ENCODE measurements at regions not wholly inside any gene's neighbourhood (a gene's known extent, or its start where the extent isn't known, plus 50 kb on each side); places are given as distances from the start of the nearest gene placed in this dataset.
"Not testable (repeated sequence)": the region's sequence is repeated elsewhere in the genome, so short reads cannot be mapped to it uniquely, and the experiment has no call there.

DNA sequence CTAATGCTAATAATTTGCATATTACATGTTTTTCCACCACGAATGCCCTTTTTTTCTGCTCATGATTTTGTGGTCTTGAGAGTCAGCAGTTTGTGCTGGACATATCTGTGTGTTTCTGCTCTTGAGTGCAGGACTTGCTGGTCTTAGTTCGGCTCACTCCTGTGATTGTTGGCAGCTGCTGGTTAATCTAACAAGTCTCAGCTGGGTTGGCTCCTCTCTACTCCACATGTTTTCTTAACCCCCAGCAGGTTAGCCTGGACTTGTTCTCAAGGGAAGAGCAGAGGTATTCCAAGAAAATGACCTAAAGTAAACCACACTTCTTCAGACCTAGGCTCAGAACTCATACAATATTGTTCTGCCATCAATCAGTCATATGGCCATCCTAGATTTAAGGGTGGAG is 1238.9 kb downstream of the XPNPEP1 start:
- no peak for DNase-seq (ENCODE audit: low read depth)

DNA sequence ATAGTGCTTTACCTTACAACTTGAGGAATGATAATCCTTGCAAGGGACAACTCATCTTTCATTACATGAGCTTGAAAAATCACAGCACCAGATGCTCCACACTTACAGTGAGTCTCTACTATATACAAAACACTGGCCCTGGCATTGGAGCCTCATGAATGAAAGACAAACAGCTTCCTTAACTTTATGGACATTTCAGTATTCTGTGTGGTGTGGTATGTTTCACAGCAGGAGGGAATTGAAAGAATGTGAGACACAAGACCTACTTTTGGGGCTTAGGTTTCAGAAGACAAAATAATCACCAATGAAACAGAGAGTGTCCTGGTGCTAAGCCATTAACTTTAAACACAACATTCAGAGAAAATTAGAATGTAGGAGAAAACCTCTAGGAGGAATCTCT is 1249.6 kb downstream of the XPNPEP1 start:
- no peak for DNase-seq (ENCODE audit: low read depth)

DNA sequence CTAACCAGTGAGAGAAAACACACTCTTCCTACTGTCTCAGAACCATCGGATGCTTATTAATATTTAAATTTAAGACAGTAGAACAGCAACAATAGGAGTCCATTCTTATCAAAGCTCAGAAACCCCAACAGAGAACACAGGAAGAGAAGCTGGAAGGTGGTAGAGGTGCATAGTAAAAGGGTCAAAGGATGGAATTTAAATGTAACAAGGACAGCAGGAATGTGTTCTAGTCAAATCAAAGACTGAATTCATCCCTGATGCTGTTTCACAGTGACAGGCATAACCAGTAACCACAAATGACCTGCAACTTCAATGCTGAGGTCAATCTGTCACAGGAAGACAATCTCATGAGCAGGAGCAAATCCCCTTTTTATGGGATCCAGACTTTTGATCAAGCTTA is 1259.7 kb downstream of the XPNPEP1 start:
- no peak for DNase-seq (ENCODE audit: low read depth)

DNA sequence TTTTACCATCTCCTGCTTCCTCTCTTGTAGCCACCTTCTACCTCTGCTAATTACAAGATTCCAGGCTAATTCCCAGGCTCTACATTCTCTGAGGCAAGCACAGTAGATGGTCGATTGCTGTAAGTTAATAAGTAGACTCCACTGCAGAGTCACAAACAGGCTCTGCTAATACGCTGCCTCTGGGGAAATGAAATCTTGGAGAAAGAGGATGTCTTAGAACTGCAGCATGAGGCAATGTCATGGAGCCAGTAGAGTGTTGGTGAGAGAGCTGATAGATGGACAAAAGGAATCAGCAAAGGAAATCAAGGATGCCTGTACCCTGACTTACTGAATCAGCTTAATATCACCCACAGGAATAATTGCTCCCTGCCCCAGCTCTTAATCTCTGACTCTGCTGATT is 1260.3 kb downstream of the XPNPEP1 start:
- no peak for DNase-seq (ENCODE audit: low read depth)

DNA sequence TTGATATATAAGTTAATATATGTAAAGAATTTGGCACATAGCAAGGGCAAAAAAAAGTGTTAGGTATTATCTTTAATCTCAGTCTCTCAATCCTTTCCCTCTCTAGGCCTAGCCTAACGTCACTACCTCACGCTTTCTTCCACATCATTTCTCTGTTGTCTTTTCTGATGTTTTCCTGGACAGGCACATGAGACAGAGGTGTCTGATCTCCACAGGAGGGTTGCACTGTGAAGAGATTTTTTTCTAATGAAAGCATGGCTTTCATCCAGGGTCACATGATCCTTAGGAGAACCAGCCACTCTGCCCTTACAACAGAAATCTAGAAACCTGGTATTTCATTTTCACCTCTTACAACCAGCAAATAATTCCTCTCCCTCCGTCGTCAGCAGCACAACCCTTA is 1268.3 kb downstream of the XPNPEP1 start:
- no peak for DNase-seq (ENCODE audit: low read depth)

DNA sequence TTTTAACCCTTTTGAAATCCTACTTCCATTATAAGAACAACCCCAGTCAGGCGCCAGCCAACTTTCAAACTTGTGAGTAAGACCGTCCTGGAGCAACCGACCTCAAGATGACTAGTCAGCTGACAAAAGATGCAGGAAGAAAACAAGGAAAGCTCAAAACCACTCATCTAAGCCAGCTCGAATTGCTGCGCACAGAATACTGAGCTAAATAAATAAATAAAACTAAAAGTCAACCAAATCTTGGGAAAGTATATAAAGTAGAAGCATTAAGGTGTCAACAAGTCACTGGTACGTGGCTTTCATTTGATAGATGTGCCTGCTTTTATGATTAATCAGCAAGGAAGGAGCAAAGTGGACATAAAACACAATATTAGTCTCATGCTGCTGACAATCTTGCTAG is 1269.8 kb downstream of the XPNPEP1 start:
- no peak for DNase-seq (ENCODE audit: low read depth)

DNA sequence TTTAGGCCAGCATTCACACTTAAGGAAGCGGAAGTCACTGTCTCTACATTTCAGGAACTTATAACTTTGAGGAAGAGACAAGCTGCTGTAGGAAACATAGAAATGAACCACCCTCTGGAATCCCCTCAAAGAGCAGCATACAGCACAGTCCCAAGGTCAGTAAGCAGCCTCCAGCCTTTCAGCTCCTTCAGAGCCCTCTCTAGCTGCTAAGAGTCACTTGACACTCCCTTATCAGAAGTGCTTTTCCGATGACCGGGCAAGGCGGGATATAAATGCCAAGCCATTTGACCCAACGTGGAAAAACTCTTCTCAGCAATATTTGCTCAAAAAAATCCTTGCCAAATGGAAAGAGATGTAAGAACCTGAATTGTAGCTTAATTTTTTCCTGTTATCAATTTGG is 1284.3 kb downstream of the XPNPEP1 start:
- DNase-seq (ENCODE audit: low read depth): no peak

DNA sequence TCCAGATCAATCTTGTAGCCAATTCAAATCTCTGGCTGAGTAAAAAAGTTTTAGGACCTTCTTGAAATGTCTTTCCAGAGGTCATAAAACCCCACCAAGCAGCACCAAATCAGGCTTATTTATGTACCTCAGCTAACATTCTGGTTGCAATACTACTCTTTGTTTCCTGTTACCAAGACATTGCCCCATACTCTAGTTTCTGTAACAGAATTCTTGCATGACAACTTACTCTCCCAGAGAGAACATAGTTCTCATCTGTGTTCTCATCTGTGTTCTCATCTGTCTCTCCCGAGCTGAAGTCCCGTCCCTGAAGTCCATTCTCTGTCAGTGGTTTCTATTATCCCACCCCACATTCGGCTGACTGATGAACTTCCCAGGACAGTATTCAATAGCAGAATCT is 1285.1 kb downstream of the XPNPEP1 start:
- no peak for DNase-seq (ENCODE audit: low read depth)

DNA sequence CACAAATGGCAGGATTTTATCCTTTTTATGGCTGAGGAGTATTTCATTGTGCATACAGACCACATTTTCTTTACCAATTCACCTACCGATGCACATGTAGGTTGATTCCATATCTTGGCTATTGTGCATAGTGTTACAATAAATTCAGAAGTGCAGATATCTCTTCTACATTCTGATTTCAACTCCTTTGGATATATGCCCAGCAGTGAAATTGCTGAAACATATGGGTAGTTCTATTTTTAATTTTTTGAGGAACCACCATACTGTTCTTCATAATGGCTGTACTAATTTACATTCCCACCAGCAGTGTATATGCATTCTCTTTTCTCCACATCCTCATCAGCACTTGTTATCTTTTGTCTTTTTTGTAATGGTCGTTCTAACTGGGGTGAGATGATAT is 1290.3 kb downstream of the XPNPEP1 start:
- no peak for DNase-seq (ENCODE audit: low read depth)

DNA sequence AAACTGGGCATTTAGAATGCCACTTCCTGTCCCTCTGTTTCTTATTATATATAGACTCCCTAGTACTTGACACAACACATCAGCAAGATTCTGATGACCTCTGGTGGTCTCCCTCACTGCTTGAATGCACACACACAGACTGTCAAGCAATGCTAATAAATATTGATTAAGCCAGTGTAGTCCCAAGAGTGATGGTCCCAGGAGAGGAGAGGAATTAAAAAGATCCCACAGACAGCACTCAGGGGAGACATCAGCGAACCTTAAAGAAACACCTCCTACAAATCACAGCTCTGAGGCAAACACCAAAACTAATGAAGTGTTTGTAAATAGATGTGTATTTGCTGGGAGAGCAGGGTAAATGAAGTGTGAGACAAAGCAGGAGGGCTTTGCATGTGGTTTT is 1291.2 kb downstream of the XPNPEP1 start:
- DNase-seq (ENCODE audit: low read depth): no peak

DNA sequence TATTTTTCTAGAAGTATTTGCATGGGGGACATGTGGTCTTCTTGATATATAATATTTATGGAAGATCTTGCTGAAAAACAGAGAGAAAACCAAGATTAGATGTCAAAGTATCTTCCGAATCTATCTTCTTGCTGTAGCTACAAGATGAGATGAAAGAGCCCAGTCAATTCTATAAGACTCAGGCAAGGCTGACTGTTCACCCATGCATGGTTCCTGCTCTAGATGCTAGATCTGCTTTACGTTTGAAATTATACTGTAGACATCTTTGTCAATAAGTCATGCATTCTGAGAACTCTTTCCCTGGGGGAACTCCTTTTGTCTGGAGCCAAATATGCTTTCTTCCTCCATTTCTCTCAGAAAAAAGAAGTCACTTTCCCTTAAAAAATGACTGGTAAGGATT is 1292.0 kb downstream of the XPNPEP1 start:
- DNase-seq (ENCODE audit: low read depth): no peak

DNA sequence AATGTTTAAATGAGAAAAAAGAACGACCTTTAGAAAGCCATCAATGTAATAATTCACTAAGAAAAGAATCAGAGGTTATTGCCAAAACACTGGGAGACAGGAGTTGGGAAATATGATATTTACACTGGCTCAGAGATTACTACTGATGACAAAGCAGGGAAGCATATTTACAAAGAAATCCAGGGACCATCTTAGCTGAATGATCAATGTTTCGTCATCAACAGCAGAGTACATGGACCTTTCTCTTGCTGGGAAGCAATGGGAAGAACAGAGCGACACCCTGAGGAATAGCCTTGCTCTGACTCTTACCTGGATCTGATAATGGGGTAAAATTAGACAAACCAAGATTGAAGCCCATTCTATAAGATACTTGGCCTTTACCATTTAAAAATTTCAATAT is 1293.5 kb downstream of the XPNPEP1 start:
- no peak for DNase-seq (ENCODE audit: low read depth)

DNA sequence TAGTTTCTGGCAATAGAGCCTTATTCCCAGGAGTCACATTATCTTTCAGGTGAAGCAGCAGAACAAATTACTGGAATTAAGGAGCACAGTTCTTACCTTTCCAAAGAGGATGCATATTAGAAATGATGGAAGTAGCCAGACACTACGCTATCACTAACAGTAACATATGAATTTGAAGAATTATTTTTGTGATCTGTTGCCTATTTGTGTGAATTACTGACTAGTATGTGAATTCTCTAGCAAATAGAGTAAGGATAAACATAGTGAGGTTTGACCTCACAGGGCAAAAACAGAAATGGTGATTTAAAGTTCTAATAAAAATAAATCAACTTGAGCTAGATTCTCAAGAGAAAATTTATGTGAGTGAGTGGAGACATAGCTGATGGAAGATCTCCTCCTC is 1299.3 kb downstream of the XPNPEP1 start:
- DNase-seq (ENCODE audit: low read depth): no peak

DNA sequence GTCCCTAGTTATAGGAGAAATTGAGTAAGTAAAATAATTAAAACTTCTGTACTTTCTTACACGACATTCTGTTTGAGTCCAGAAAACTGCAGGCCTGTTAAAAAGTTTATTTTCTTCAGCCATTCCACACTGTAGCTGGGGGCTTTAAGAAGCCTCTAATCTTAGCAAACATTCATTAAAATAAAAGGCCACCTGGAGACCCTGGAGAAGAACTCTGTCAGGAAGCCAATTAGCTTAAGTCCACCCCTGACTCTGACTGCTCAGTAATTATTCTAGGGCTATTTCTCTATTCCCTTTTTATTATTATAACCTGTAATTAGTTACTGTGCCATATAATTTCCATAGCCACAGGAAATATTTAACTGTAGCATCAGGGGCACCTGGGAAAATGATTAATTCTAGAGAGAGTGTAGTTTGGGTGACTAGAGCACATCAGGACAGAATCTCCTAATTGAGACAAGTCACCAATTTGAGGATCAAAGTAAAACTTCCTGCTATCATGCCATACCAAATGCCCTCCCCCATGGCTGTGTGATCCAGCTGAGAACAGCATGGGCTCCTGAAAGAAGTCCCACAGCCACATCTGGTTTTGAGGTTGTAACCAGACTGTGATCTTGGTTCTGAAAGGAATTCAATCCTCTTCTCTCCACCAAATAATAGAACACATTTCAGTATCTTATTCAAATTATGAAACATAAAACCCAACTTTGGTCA is 1302.3 kb downstream of the XPNPEP1 start:
- no peak for DNase-seq (ENCODE audit: low read depth)

DNA sequence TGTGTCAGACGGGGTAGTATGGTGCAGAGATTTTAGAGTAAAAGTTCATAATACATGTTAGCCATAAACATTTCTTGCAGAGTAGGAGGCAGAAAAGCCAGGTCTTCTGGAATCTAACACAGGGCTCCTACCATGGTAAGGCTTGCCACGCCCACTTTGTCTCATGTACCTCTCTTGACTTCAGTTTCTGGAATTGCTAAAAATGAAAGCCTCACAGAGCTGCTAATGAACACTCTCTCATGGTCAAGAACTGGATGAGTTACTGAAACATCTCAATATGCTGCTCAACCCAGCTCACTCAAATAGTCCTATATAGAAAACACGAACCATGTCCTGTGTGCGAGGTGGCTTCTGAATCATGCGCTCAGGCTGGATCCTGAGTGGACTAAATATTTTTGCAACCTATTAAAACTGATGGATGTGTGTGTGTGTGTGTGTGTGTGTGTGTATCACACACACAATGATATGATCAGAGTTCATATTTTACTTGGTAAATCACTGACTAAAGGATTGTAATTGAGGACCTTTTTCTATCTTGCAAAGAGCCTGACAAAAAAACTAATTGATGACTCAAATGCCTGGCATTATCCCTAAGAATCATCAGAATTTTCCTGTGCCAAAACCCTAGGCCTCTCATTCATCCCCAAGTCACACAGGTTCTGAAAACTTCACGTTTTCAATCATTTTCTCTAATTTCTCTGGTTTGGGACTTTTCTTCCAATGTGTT is 1306.6 kb downstream of the XPNPEP1 start:
- DNase-seq (ENCODE audit: low read depth): no peak

DNA sequence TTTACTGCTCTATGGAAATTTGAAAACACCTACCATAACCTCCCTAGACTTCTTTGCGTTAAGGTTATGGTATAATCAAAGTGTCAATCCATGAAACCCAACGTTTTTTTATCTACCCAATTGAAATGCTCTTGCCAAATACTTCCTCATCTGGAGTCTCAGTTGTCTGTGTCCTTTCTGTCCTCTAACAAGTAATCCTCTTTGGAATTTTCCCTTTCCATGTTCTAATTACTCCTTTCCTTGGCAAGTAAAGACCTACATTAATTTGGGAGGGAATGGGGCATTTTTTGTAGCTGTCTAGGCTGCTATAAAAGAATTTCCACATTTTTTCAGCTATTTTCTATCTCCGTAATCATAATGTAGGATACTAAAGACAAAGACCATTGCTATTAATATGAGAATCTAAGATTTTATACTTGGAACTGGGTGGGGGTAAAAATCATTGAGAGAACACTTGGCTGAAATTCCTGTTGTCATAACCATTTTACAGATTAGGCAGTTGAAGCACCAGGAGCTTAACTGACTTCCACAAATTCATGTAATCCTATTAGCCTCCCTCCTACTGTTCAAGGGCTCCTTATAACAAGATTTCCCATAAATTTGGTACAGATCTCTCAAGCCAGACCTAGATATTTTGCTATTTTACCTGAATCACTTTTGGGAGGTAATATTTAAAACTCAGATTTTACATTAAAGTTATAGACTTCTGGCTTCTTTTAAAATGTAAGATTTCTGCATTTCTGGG is 1307.6 kb downstream of the XPNPEP1 start:
- DNase-seq (ENCODE audit: low read depth): no peak

DNA sequence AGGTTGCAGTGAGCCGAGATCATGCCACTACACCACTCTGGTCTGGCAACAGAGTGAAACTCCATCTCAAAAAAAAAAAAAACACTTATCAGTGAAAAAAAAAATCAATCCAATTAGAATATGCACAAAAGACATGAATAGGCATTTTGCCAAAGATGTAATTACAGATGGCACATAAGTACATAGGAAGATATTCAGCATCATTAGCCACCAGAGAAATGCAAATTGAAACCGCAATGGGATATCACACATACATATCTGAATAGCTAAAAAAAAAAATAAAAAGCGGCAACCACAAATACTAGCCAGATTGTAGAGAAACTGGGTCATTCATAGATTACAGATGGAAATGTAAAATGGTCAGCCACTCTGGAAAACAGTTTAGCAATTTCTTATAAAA is 1310.8 kb downstream of the XPNPEP1 start:
- no peak for DNase-seq (ENCODE audit: low read depth)

DNA sequence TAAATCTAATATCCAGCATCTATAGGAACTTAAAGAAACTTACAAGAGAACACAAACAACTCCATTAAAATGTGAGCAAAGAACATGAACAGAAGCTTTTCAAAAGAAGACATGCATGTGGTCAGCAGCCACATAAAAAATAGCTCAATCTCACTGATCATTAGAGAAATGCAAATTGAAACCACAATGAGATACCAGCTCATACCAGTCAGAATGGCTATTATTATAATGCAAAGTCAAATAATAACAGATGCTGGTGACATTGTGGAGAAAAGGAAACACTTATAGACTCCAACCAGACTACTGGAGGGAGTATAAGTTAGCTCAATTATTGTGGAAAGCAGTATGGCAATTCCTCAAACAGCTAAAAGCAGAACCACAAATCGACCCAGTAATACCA is 1314.5 kb downstream of the XPNPEP1 start:
- no peak for DNase-seq (ENCODE audit: low read depth)

DNA sequence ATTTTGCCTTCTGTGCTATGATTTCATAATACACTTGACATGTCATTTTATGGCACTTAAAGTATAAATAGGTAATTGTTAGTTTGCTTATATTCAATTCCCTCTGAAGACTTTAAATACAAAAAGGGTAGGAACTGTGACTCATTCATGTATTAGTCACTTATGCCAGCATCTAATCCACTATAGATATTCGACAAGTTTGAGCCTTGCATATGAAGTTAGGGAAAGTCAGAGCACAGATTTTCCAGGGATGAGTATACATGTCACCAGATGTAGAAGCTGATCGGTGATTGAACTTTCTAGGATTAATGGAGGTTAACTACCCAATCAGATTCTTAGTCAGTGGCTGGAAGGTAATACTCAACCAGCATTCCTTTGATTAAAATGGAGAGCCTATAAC is 1321.5 kb downstream of the XPNPEP1 start:
- DNase-seq (ENCODE audit: low read depth): no peak

DNA sequence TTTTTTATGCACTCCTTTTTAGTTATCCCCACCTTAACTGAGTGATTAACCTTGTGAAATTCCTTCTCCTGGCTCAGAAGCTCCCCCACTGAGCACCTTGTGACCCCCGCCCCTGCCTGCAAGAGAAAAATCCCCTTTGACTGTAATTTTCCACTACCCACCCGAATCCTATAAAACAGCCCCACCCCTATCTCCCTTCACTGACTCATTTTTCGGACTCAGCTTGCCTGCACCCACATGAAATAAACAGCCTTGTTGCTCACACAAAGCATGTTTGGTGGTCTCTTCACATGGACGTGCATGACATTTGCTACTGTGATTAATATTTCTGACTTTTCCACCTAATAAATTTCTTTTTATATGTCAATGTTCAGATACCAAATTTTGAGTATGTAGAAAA is 1322.8 kb downstream of the XPNPEP1 start:
- not testable (repeated sequence) for DNase-seq (ENCODE audit: low read depth)

DNA sequence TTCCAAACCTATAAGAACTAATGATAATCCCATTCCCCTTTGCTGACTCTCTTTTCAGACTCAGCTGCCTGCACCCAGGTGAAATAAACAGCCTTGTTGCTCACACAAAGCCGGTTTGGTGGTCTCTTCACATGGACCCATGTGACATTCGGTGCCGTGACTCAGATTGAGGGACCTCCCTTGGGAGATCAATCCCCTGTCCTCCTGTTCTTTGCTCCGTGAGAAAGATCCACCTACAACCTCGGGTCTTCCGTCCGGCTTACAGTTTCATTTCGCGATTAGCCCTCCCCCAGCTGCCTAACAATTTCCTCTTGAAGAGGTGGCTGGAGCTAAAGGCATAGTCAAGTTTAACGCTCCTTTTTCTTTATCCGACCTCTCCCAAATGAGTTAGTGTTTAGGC is 1324.0 kb downstream of the XPNPEP1 start:
- not testable (repeated sequence) for DNase-seq (ENCODE audit: low read depth)

DNA sequence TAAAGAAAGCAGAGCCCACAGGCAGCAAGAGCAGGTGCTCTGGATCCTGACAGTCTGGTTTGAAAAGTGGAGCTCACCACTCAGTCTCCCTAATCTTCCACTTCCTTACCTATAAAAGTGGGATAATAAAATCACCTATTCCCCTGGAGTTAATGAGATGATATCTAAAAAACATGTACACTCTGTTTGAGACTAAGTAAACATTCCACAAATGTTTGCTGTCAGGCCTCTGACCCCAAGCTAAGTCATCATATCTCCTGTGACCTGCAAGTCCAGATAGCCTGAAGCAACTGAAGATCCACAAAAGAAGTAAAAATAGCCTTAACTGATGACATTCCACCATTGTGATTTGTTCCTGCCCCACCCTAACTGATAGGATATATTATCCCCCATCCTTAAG is 1324.5 kb downstream of the XPNPEP1 start:
- DNase-seq (ENCODE audit: low read depth): no peak

DNA sequence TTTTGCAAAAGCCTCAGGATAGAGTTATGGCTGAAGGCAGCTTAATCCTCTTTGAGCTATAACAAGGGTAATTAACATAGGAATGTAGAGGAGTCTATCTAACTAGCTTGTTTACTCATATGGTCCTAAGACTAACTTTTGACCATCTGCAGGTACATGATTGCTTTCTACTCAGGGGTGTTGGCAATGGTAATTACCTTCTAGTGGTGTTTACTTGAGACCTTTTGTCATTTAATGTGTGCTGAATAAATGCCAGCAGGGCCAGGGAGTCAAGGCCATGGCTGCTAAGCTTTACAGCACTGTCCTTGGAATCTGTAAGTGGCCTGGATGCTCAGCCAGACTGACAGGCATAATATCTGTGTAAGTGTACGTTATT is 1325.0 kb downstream of the XPNPEP1 start:
- no peak for DNase-seq (ENCODE audit: low read depth)

Data from fibroblast of gingiva (primary cell).